ENCODE measurements at regions not wholly inside any gene's neighbourhood (a gene's known extent, or its start where the extent isn't known, plus 50 kb on each side); places are given as distances from the start of the nearest gene placed in this dataset.
"Not testable (repeated sequence)": the region's sequence is repeated elsewhere in the genome, so short reads cannot be mapped to it uniquely, and the experiment has no call there.

GRCh38 chr9:42378418-42378815, 195.0 kb downstream of the SPATA31A6 start:
- no peak for DNase-seq

- not testable (repeated sequence) for DNase-seq
Measured at GRCh38 chr9:42379602-42380001, 196.1 kb downstream of the SPATA31A6 start.

GRCh38 chr9:42384585-42384984, 201.1 kb downstream of the SPATA31A6 start:
- DNase-seq: not testable (repeated sequence)

GRCh38 chr9:42385574-42386120, 202.2 kb downstream of the SPATA31A6 start:
- not testable (repeated sequence) for DNase-seq

- DNase-seq: no peak
Measured at GRCh38 chr9:42386477-42386876, 203.0 kb downstream of the SPATA31A6 start.

GRCh38 chr9:42388146-42388690, 204.8 kb downstream of the SPATA31A6 start:
- no peak for DNase-seq

GRCh38 chr9:42388846-42389245, 205.4 kb downstream of the SPATA31A6 start:
- no peak for DNase-seq

GRCh38 chr9:42392773-42393455, 209.5 kb downstream of the SPATA31A6 start:
- DNase-seq: not testable (repeated sequence)

GRCh38 chr9:42396318-42396717, 212.9 kb downstream of the SPATA31A6 start:
- DNase-seq: no peak

GRCh38 chr9:42397336-42397735, 213.9 kb downstream of the SPATA31A6 start:
- not testable (repeated sequence) for DNase-seq

- DNase-seq: not testable (repeated sequence)
Measured at GRCh38 chr9:42402919-42403318, 219.5 kb downstream of the SPATA31A6 start.

- not testable (repeated sequence) for DNase-seq
Measured at GRCh38 chr9:42409581-42409980, 226.1 kb downstream of the SPATA31A6 start.

GRCh38 chr9:42412354-42412753, 228.9 kb downstream of the SPATA31A6 start:
- DNase-seq: not testable (repeated sequence)

GRCh38 chr9:42414865-42415264, 231.4 kb downstream of the SPATA31A6 start:
- DNase-seq: not testable (repeated sequence)

GRCh38 chr9:42419652-42420051, 236.2 kb downstream of the SPATA31A6 start:
- DNase-seq: not testable (repeated sequence)

- DNase-seq: not testable (repeated sequence)
Measured at GRCh38 chr9:42420324-42420723, 236.9 kb downstream of the SPATA31A6 start.

- DNase-seq: not testable (repeated sequence)
Measured at GRCh38 chr9:42421630-42422029, 238.2 kb downstream of the SPATA31A6 start.

GRCh38 chr9:42430674-42431615, 247.5 kb downstream of the SPATA31A6 start:
- not testable (repeated sequence) for DNase-seq

- DNase-seq: not testable (repeated sequence)
Measured at GRCh38 chr9:42431616-42432010, 248.2 kb downstream of the SPATA31A6 start.

- not testable (repeated sequence) for DNase-seq
Measured at GRCh38 chr9:42434844-42435714, 251.6 kb downstream of the SPATA31A6 start.

- not testable (repeated sequence) for DNase-seq
Measured at GRCh38 chr9:42435715-42436342, 252.4 kb downstream of the SPATA31A6 start.

Measured in NCI-H1092 (cell line).